Frontal cortex (tissue), 3 donors: ENCODE measurements at regions not wholly inside any gene's neighbourhood (a gene's known extent, or its start where the extent isn't known, plus 50 kb on each side); places are given as distances from the start of the nearest gene placed in this dataset.

ENCODE experiments used
- DNase-seq, 2 donors: peaks; one replicate each; pipeline ENCODE4 v3.0.0; 2012; ENCODE audit warnings: low spot score in 2 of 2
- FAIRE-seq: peaks from 2 replicates; lab custom pipeline; 2012; peaks lifted over from hg19 to GRCh38; lab: Jason Lieb, UNC
- donor health status: control.
- donor health status: control.
- donor health status: control.

DNA sequence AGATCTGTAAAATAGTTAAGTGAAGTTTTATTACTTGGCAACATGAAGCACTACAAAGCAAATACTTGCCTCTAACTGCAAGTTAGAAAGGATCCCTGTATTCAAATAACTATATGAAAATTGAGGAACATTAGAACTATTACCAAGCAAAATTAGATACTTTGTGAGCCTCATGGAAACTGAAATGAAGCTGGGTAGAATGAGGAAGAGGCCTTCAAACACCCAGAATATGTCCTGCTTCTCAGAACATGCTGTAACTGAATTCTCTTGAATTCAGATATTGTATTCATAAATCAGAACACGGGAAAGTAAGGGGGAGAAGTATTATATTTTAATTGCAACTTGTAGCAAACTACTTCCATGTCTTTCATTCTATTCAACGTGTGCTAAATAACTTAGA, 947.9 kb downstream of the PCDH17 start:
- DNase-seq (no peak), FAIRE-seq (no peak)

DNA sequence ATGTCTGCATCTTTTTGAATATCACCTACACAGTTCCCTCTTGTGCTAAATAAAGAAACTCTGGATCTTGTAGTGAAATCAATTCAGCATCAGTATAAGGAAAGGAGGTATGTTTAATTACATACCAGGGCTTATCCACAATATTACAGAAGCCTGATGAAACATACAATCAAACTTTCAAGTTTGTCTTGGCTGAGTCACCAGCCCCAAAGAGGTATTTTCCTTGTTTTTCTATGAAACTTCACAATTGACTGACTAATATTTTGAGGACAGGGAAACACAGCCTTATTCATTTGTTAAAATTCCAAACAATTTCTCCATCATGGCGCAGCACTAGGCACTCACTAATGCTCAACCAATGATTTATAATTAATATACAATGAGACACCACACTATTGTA, 952.4 kb downstream of the PCDH17 start:
- FAIRE-seq, result no peak
- no peak for DNase-seq

- DNase-seq, result no peak
- no peak for FAIRE-seq
Observed at GRCh38 chr13:58584610-58585009, 953.1 kb downstream of the PCDH17 start.

- FAIRE-seq (no peak), DNase-seq (no peak)
Observed at GRCh38 chr13:58587183-58587582, 955.6 kb downstream of the PCDH17 start.

DNA sequence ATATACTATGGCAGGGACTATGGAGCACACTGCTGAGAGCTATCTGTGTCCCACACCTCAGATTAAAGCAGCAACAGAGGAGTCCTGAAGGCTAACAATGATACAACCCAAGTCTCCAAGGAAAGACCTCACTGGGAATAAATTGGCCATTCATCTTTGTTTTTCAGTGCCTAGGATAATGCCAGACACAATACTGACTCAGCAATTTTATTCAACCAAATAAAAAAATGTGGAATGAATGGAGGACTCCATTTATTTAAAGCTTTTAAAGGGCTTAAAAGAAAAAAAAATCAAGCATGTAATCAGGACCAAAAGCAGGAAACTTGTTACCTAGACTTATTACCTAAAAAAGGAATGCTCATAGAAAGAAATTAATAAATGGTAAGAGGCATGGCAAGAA, 960.5 kb downstream of the PCDH17 start:
- no peak for FAIRE-seq
- DNase-seq, result no peak

GRCh38 chr13:58592786-58593185, 961.2 kb downstream of the PCDH17 start:
- DNase-seq (no peak), FAIRE-seq (no peak)

- DNase-seq (no peak), FAIRE-seq (no peak)
Observed at GRCh38 chr13:58594747-58595600, 963.4 kb downstream of the PCDH17 start.

DNA sequence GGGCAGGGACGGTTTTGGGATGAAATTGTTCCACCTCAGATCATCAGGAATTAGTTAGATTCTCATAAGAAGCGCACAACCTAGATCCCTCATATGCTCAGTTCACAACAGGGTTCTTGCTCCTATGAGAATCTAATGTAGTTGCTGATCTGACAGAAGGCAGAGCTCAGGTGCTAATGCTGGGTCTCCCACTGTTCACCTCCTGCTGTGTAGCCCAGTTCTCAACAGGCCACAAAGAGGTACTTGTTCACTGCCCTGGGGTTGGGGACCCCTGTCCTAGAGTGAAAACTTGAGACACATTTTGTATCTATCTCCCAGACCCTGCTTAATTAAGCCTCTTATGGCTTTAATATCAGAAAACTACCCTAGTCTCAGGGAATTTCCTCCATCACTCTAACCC, 966.0 kb downstream of the PCDH17 start:
- no peak for DNase-seq
- no peak for FAIRE-seq

GRCh38 chr13:58598241-58598640, 966.7 kb downstream of the PCDH17 start:
- DNase-seq, result no peak
- no peak for FAIRE-seq

GRCh38 chr13:58611117-58611516, 979.6 kb downstream of the PCDH17 start:
- DNase-seq (no peak), FAIRE-seq (no peak)

DNA sequence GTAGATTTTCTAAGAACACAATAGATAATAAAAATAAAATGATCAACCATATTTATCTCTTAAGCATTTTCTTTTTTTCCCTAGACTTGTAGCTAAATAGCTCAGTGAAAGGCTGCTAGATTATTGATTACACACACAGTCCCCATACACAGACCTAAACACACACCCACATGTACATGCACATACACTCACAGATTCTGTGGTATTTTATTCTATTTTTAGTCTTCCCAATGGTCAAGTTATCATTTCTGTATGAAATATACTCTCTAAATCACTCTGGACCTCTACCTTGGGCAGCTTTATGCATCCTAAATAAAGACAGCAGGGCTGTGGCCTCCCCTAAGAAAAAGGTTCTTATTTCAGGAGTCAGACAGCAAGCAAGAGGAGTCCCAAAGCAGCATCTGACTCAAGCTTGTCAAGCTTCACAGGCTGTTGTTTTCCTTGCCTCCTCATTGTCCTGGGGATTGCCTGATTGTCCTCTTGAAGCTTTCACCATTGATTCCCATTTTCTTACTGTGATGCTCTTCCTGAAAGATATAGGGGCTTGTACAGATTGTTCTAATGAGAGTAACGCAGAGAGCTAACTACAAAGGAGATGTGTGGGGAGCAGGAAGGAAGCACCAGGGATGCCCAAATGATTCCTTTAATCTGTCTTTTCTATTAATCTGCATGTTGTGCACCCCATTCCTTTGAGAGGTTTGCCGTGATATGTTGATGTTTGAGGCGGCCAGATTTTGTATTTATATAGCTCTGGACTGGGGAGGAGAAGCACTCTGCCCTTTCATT, 986.5 kb downstream of the PCDH17 start:
- no peak for DNase-seq
- FAIRE-seq, result no peak

DNA sequence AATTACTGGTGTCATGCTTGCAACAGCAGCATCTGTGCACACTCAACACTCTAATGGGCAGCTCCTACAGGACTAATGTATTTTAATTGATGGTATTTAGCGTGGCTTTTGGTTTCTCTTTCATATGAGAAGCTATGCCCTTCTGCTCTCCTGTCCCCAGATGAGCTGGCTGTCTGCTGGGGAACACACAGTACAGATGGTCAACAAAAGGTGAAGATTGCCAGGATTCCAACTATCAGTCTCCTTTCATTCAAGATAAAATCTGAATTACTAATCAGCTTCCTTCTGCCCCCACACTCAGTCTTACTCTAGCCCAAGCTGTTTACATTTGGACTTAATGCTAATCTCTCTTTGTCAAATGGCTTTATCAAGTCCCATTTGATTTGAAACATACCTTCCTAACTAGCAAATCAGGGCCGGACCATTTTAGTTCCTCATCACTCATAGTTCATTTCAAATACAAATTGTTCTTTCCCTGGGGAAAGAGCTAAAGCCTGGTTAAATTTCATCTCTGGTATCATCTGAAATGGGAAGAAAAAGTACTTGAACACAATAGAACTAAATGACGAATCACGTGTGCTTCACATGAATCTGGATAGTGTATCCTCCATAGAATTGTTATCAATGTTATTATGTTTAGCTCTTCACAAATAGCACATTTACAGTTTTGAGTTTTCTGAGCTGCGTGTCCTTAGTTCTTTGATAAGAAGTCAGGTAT, 988.0 kb downstream of the PCDH17 start:
- DNase-seq, result no peak
- FAIRE-seq, result no peak

DNA sequence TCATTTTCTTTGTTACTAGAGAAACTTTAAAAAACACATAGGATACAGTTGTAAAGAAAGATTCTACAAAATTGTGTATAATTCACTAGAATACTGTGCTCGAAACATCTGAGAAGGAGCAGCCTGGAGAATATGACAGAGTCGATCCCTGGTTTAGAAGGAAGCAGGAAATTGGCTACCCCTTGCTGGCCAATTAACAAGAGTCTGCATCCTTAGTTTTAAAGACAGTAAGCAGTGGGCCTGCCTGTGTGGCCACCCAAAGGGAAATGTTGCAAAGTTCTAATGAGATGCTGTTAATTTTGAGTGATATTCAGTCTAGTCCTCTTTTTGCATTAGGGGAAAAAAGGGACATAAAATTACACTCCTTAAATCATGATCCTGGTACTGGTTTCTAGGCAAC, 988.6 kb downstream of the PCDH17 start:
- DNase-seq, result no peak
- FAIRE-seq, result no peak

DNA sequence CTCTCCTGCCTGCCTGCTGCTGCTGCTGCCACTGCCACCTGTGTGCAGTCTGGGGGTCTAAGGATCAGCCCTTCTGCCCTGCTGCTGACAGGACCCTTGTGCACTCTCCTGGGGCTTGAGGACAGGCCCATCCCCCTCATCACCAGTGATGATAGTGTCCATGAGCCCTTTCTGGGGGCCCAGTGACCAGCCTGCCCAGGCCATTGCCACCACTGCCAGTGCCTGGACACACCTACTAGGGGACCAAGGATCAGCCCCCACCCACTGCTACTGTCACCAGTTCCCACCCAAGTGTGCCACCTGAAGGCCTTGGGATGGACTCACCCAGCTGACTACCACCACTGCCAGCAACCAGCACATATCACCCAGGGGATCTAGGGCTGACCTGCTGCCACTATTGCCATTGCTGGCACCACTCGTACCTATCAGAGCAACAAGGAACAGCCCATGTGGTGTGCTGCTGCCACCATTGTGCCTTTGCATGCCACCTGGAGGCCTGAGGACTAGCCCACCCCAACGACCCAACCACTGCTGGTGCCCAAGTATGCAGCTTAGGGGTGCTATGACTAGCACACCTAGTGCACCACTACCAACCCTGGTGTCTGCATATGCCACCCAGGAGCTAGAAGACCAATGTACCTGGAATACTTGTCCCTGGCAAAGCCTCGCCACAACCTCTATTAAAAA, 994.3 kb downstream of the PCDH17 start:
- DNase-seq, result no peak
- FAIRE-seq, result no peak

- FAIRE-seq, result no peak
- no peak for DNase-seq
Observed at GRCh38 chr13:58630794-58631193, 999.2 kb downstream of the PCDH17 start.

- no peak for DNase-seq
- no peak for FAIRE-seq
Observed at GRCh38 chr13:58633226-58633625, 1001.7 kb downstream of the PCDH17 start.

- no peak for FAIRE-seq
- DNase-seq, result no peak
Observed at GRCh38 chr13:58655086-58655485, 1023.5 kb downstream of the PCDH17 start.

DNA sequence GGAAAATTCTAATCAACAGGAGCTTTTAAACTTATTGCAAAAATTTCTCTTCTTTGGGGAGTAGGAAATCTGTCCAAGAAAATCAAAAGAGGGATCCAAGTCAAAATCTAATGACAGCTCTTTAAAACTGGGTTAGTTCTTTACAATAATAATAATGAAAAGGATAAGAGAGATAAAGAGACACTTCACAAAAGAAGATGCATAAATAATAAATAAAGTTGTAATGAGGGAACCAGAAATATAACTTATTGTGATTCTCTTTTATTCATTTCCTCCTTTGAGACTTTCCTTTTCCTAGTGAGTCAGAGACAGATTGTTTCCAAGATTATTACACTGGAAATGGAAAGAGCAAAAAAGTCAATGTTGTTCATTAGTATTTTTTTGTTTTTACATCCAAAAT, 1029.3 kb downstream of the PCDH17 start:
- DNase-seq (no peak), FAIRE-seq (no peak)

- no peak for DNase-seq
- FAIRE-seq, result no peak
Observed at GRCh38 chr13:58666331-58666730, 1034.8 kb downstream of the PCDH17 start.

DNA sequence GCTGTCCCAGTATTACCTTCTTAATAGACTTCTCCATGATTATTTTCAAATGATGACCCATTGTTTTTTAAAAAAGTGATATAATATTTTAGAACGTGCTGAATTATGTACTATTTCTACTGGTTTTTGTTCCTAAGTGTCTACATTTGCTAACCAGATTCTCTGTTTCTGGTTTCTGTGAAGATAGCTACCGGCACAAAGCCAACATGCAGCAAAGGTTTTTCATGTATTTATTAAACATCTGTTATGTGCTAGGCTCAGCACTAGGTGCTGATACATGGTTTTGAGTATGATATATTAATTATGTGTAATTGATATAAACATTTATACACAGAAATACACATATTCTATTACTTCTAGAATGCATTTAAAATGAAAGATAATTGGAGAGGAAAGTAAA, 1035.6 kb downstream of the PCDH17 start:
- no peak for FAIRE-seq
- no peak for DNase-seq
